Peyer's patch (tissue), 4 donors: ENCODE measurements at regions not wholly inside any gene's neighbourhood (a gene's known extent, or its start where the extent isn't known, plus 50 kb on each side); places are given as distances from the start of the nearest gene placed in this dataset.

ENCODE experiments used
- POLR2A ChIP-seq, 2 donors: fragments of 450-650 bp; IDR thresholded peaks; one replicate each; pipeline ENCODE4 v1.5.1; 2017; ENCODE audit warnings: antibody characterized with exemption in 2 of 2, mild to moderate bottlenecking in 2 of 2, moderate library complexity in 2 of 2
- TF ChIP-seq, protein P1 (sequence below), 6 experiments: fragments of 450-650 bp in 4 of 6; fragments of 200-600 bp in 2 of 6; sonication (generic) in 1 of 6; IDR thresholded peaks; one replicate each; pipeline ENCODE4 v1.5.1; 2017 to 2019; ENCODE audit warnings: antibody characterized with exemption in 6 of 6, mild to moderate bottlenecking in 3 of 6, moderate library complexity in 1 of 6

DNA sequence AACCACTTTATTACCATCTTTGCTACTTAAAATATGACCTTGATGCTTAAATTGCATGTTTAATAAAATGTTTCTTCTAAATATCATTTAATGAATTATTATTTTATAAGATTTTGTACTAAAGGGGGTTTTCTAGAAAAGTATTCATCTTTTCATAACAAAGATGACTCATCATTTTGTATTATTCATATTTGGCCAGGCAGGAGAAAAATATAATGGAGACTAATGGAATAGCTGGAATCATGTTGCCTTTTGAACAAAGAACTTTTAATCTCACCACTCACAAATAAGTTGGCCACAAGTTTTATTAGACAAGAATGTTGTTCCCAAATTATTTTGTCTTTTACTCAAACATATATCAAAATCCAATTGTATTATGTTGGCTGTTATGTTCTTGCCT is 882.4 kb downstream of the DSC3 start:
- TF ChIP-seq, protein P1, sequence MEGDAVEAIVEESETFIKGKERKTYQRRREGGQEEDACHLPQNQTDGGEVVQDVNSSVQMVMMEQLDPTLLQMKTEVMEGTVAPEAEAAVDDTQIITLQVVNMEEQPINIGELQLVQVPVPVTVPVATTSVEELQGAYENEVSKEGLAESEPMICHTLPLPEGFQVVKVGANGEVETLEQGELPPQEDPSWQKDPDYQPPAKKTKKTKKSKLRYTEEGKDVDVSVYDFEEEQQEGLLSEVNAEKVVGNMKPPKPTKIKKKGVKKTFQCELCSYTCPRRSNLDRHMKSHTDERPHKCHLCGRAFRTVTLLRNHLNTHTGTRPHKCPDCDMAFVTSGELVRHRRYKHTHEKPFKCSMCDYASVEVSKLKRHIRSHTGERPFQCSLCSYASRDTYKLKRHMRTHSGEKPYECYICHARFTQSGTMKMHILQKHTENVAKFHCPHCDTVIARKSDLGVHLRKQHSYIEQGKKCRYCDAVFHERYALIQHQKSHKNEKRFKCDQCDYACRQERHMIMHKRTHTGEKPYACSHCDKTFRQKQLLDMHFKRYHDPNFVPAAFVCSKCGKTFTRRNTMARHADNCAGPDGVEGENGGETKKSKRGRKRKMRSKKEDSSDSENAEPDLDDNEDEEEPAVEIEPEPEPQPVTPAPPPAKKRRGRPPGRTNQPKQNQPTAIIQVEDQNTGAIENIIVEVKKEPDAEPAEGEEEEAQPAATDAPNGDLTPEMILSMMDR (IDR thresholded peaks at IDR 0.05): no peak
- no peak for TF ChIP-seq POLR2A (IDR thresholded peaks at IDR 0.05)
